HTR-8/SVneo (cell line): ENCODE measurements at regions not wholly inside any gene's neighbourhood (a gene's known extent, or its start where the extent isn't known, plus 50 kb on each side); places are given as distances from the start of the nearest gene placed in this dataset.
"Not testable (repeated sequence)": the region's sequence is repeated elsewhere in the genome, so short reads cannot be mapped to it uniquely, and the experiment has no call there.

Experiments used
- DNase-seq: peaks from one replicate; pipeline ENCODE4 v3.0.0; 2011; ENCODE audit warnings: low spot score, mixed read lengths; ENCODE audit not compliant: insufficient read length
- FAIRE-seq: peaks from 2 replicates; lab custom pipeline; 2011; peaks lifted over from hg19 to GRCh38; lab: Jason Lieb, UNC

DNA sequence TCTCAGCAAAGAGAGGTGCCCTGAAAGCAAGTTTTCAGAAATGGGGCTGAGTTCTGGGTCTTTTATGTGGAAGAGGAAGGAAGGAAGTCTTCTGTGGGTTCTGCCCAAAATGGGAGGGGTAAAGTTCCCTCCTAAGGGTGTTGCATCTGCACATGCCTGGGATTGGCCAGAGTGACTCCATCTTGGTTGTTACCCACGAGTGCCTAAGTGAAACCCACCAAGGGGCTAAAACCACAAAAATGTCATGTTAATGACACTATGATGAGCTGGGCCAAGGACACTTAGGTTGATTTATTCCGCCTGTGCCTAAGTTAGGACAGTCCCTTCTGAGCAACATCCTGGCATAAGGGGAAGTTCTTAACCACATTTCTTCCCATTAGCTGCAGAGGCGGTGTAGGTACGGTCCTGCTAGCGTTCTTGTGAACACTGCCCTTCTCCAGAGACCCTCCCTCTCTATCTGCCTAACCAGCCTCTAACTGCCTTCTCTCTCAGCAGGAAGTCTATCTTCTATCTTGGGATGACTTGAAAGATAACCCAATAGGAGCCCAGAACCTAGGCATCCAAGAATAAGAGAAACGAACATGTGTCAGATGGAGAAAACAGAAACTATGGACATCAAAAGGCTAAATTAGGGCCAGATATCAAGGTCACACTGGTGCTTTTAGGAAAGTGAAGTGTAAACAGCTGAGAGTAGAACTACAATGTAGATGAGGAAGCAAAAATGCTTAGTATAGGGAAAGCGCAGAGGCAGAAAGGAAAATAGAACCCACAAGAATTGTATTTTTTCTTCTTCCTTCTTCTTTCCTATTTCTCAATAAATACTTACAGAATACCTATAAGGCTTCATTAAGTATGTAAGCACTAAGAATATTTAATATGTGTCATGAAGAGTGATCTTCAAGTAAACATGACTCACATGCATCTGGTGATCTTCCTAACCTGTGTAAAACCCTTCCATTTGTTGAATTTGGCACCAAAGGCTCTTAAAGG, 104.2 kb upstream of the AMN1 start:
- no peak for DNase-seq
- FAIRE-seq, result no peak

DNA sequence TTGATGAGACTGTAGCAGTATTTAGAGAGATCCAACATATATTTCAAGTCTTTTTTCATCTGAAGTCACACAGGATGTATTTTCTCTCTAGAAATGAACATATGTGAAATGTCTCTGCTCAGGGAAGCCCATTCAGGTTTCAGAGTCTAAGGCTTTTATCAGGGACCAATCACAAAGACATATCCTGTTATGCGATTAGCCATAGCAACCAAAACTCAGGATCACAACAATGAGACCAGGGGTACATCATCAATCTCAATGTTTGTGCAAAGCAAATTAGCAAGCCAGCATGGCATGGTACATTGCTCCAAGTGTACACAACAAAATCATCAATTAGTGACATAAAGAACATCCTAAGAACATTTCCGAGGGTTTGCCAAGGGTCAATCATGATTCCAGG, 99.2 kb upstream of the AMN1 start:
- no peak for FAIRE-seq
- DNase-seq, result no peak

DNA sequence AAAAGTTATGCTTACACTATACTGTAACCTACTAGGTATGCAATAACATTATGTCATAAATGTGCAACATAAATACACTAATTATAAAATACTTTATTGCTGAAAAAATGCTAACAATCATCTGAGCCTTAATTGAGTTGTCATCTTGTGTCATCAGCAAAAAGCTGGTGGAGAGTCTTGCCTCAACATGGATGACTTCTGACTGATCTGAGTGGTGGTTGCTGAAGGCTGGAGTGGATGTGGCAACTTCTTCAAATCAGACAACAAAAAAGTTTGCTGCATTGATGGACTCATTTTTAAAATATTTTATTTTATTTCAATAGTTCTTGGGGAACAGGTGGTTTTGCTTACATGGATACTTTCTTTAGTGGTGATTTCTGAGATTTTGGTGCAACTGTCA, 93.9 kb upstream of the AMN1 start:
- no peak for FAIRE-seq
- no peak for DNase-seq

DNA sequence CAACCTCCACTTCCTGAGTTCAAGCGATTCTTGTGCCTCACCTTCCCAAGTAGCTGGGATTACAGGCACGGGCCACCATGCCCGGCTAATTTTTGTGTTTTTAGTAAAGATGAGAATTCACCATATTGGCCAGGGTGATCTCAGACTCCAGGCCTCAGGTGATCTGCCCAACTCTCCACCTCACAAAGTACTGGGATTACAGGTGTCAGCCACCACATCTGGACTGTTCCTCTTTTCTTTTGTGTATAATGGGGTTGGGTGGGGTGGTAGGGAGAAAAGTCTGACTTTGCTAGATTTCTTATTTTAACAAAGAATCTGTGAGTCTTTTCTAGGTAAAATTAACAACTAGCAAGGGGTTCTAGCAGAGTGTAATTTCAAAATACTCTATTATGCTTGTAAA, 92.7 kb upstream of the AMN1 start:
- DNase-seq (no peak), FAIRE-seq (no peak)

DNA sequence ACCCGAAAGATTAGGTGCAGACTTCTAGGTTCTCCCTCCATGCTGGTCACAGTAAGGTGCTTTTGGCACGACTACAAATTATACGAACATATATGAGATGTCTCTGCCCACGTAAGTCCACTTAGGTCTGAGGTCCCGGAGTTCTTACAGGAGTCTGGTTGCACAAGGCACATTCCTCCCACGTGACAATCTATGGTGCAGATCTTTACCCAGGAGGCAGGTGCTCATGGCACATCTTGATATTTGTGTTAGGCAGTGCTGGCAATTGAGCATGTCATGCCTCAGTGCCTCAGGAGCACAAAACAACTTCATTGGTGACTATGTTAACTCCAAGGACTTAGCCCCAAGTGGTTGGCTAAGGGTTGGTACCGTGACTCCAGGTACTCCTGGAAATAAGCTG, 92.0 kb upstream of the AMN1 start:
- FAIRE-seq (no peak), DNase-seq (no peak)

DNA sequence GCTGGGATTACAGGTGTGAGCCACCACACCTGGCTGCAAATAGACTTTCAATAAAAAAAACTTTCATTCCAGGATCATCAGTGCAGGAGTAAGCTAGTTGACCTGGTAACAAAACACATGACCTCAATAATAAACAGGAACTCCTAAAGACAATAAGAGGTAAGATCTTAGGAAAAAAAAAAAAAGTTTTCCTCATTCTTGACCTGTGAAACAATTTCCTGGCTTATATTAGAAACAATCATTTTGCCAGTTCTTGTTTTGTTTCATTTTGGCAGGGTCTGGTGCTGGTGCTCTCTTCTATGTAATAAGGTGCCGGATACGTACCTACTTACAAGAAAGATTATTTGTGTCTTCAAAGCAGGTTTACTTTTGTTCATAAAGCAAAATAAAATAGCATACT, 90.6 kb upstream of the AMN1 start:
- no peak for DNase-seq

DNA sequence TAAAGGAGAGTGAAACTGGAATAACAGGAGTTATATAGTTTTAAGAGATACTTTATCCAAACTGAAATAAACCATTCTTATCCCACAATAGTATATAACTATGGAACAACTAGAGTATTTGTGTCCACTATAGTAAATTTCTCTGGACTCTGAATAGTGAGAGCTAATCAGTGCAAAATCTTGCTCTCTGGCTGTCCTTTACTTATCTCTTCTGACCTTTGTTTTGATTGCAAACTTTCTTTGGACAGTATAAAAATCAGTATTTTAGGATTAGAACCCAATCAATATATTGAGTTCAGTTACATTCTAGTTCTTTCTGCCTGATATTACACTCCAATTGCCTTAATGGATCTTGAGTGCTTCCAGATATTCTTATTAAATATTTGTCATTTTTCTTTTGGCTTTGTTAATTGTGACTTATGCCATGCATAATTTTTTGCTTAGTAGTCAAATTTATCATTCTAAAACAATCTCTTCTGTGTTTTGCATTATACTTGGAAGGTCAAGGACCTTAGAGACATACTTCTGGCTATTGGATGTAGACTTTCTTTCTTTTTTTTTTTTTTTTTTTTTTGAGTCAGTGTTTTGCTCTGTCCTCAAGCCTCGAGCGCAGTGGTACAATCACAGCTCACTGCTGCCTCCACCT, 89.9 kb upstream of the AMN1 start:
- DNase-seq (no peak), FAIRE-seq (no peak)

More for the DNA sequence above, 90.6 kb upstream of the AMN1 start:
- FAIRE-seq, result no peak

DNA sequence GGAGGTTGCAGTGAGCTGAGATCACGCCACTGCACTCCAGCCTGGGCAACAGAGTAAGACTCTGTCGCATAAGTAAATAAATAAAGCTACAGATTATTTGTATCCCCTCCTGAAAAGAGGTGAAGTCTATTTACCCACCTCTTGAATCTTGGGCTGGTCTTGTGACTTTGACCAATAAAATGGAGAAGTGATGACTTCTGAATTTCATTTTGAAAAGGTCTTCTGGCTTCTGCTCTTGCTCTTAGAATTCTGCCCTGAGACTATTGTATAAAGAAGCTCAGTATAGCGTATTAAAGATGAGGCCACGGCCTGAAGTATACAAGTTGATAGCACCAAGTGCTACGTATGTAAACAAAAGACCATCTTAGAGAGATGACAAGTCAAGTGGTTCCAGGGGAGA, 88.3 kb upstream of the AMN1 start:
- FAIRE-seq (no peak), DNase-seq (no peak)

DNA sequence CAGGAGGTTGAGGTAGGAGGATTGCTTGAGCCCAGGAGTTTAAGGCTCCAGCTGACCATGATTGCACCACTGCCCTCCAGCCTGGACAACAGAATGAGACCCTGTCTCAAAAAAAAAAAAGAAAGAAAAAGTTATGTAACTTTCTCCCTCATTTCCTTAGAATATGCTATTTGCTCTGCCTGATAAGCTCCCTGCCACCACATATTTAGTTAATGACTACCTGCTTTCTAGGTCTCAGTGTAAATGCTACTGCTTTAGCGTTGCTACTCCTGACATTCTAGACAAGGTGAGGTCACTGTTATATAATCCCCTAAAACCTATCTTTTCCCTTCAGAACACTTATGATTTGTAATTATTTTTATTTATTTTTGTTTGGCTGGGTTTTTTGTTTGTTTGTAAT, 86.3 kb upstream of the AMN1 start:
- DNase-seq, result no peak
- FAIRE-seq, result no peak

DNA sequence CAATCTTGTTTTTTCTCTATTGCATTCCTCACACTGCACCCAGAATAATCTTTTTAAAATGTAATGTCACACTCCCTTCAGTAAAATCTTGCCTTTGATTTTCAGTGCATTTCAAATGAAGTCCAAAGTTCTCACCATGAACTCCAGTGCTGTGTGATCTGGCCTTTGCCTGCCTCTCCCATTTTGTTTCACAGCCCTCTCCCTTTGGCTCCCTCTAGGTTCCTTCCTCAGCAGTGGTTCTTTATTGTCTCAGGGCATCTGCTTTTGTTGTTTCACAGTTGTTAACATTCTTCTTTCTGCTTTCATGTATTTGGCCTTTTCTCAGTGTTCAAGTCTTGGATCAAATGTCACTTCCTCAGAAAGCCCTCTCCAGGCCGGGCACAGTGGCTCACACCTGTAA, 84.5 kb upstream of the AMN1 start:
- DNase-seq, result no peak
- no peak for FAIRE-seq

DNA sequence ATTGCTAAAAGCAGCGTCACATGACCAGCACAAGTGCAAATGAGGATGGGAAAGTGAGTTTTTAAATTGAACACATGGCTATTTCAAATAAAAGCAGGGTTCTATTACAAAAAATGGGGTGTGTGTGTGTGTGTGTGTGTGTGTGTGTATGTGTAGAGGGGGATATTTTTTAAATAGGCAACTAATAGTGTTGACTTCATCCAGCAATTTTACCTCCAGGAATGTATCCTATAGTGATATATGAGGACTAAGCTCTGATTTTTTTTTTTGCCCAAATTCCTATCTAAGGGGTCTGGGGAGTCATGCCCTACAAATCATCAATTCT, 78.9 kb upstream of the AMN1 start:
- FAIRE-seq (no peak), DNase-seq (no peak)

DNA sequence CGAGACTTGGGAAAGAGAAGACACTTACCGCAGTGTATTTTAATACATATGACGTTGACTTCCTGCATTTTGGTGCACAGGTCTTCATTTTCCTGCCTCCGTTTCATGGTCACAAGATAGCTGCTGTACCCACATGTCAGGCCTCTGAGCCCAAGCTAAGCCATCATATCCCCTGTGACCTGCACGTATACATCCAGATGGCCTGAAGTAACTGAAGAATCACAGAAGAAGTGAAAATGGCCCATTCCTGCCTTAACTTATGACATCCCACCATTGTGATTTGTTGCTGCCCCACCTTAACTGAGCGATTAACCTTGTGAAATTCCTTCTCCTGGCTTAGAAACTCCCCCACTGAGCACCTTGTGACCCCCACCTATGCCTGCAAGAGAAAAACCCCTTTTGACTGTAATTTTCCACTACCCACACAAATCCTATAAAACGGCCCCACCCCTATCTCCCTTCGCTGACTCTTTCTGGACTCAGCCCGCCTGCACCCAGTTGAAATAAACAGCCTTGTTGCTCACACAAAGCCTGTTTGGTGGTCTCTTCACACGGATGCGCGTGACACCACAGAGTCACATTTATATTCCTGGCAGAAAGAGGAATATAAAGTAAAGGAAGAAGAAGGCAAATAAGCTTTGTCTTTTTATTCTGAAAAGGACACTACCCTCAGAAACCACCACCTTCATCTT, 78.4 kb upstream of the AMN1 start:
- not testable (repeated sequence) for DNase-seq, FAIRE-seq

DNA sequence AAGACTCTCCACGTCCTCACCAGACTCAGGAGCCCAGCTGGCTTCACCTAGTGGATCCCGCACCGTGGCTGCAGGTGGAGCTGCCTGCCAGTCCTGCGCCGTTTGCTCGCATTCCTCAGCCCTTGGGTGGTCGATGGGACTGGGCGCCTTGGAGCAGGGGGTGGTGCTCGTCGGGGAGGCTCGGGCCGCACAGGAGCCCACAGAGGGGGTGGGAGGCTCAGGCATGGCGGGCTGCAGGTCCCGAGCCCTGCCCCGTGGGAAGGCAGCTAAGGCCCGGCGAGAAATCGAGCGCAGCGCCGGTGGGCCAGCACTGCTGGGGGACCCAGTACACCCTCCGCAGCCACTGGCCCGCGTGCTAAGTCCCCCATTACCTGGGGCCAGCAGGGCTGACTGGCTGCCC, 76.9 kb upstream of the AMN1 start:
- FAIRE-seq, result not testable (repeated sequence)

DNA sequence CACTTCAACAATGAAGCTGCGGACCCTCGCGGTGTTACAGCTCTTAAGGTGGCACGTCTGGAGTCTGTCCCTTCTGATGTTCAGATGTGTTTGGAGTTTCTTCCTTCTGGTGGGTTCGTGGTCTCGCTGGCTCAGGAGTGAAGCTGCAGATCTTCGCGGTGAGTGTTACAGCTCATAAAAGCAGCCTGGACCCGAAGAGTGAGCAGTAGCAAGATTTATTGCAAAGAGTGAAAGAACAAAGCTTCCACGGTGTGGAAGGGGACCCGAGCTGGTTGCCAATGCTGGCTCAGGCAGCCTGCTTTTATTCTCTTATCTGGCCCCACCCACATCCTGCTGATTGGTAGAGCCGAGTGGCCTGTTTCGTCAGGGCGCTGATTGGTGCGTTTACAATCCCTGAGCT, 75.9 kb upstream of the AMN1 start:
- DNase-seq, FAIRE-seq: not testable (repeated sequence)

More for the DNA sequence above, 76.9 kb upstream of the AMN1 start:
- not testable (repeated sequence) for DNase-seq

DNA sequence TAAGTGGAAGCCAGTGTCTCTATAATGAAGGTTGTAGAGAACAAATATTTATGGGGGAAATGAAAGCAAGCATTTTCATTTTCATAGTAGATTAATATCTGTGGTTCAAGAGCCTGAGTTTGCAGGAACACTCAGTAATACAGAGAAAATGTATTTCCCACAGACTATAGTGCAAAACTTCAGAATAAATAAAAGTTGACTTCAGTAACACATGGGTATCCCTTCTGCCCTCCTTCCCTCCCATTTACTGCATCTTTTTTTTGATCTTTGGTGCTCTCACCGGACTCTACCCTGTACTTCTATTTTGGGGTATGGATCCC, 75.3 kb upstream of the AMN1 start:
- FAIRE-seq (no peak), DNase-seq (no peak)

DNA sequence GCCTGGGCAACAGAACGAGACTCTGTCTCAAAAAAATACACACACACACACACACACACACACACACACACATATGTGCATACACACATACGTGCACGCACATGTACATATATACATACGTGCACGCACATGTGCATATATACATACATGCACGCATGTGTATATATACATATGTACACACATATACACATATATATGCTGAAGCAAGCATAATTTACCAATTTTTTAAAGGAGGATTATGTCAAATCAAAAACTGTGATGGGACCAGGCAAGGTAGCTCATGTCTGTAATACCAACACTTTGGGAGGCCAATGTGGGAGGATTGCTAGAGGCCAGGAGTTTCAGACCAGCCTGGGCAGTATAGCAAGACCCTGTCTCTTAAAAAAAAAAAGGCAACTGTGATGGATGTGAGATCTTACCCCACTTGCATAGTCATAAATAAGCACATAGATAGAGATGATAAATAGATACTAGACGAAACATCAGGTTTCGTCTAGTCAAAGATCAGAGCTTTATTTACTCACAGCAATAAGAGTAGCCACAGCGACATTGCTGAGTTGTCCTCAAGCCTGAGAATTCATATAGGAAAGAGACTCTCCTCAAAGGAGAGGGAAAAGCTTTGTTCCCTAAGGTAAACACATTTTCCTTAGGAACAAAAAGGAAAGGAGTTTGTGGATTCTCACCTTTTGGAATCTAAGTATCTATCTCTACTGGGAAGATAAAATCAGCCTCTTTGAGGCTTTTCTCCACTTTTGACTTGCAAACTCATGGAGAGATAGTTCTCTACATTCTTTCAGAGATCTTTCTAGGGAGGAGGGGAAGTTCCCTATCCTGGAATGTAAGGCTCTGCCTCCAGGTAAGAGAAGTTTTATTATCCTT, 74.7 kb upstream of the AMN1 start:
- DNase-seq (no peak), FAIRE-seq (no peak)

DNA sequence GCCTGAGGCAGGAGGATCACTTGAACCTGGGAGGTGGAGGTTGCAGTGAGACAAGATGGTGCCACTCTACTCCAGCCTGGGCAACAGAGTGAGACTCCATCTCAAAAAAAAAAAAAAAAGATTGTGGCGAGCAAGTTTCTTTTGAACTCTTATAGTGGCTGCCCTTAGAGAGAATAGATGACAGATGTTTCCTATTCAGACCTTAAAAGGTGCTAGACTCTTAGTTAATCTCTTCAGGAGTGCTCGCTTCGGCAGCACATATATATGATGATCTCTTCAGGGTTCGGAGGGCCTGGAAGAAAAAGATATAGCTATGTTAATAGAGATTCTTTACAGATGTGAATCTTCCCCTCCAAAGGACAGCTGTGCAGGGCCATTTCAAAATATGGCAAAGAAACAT, 73.1 kb upstream of the AMN1 start:
- DNase-seq (no peak), FAIRE-seq (no peak)

DNA sequence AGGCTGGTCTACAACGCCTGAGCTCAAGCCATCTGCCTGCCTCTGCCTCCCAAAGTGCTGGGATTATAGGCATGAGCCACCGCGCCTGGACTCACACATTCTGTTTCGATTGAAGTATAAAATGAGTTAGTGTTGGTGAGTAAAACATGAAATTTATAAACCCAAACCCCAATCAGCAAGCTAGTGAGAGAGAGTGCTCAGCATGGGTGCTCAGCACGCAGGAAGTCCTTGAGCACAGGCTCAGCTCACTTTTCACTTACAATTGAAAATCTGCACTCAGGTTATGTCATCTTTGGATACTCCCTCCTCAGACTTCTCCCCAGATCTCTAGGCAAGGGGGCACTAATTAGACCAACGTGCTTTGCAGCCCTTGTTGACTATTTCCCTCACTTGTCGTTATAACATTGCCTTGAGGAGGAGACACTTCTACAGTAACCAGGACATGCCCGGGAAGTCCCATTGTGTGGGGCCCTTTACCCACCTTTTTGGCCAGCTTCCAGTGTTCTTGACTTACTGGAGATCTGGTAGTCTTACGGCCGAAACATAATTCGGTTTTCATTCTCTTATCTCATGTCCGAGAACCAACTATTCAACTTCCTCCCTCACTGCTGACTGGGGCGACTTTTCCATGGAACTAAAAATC, 68.5 kb upstream of the AMN1 start:
- DNase-seq (no peak), FAIRE-seq (no peak)

DNA sequence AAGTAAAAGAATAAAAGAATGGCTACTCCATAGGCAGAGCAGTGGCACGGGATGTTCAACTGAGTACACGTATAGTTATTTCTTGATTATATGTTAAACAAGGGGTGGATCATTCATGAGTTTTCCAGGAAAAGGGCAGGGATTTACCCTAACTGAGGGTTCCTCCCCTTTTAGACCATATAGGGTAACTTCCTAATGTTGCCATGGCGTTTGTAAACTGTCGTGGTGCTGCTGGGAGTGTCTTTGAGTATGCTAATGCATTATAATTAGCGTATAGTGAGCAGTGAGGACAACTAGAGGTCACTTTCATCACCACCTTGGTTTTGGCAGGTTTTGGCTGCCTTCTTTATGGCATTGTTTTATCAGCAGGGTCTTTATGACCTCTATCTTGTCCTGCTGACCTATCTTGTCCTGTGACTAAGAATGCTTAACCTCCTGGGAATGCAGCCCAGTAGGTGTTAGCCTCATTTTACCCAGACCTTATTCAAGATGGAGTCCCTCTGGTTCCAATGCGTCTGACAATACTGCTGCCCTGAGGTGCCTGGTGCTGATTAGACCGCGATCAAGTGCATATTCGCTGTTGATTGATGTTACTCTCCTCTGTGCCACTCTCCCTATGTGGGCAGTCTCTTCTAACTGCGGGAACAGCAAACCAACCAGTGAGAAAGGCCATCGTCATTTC, 67.6 kb upstream of the AMN1 start:
- DNase-seq (no peak), FAIRE-seq (no peak)
